Left lung (tissue), 4 donors: ENCODE measurements at regions not wholly inside any gene's neighbourhood (a gene's known extent, or its start where the extent isn't known, plus 50 kb on each side); places are given as distances from the start of the nearest gene placed in this dataset.

ENCODE experiments used
- ATAC-seq: fragments of 200-7000 bp; cut with Tn5 transposase; one replicate; pipeline ENCODE4 v1.9.1; 2020; ENCODE audit warnings: moderate library complexity
- DNase-seq, 4 donors: peaks; one replicate each; pipeline ENCODE4 v3.0.0-alpha.2; 2013 to 2020
- H3K27ac ChIP-seq, 2 donors: fragments of 200-600 bp; sonication (generic) in 1 of 2; one replicate each; pipeline versions ENCODE4 v1.5.0 to v1.8.0; 2020 to 2021
- H3K27me3 ChIP-seq, 2 donors: fragments of 200-600 bp; sonication (generic) in 1 of 2; one replicate each; pipeline versions ENCODE4 v1.5.0 to v1.8.0; 2020 to 2021
- H3K36me3 ChIP-seq, 2 donors: fragments of 200-600 bp; sonication (generic) in 1 of 2; one replicate each; pipeline versions ENCODE4 v1.5.0 to v1.8.0; 2020 to 2021
- H3K4me1 ChIP-seq, 2 donors: fragments of 200-600 bp; one replicate each; pipeline ENCODE4 v1.8.0; 2021
- H3K4me3 ChIP-seq, 2 donors: fragments of 200-600 bp; sonication (generic) in 1 of 2; one replicate each; pipeline versions ENCODE4 v1.5.0 to v1.8.0; 2020 to 2021; ENCODE audit warnings: mild to moderate bottlenecking in 1 of 2
- H3K9me3 ChIP-seq, 2 donors: fragments of 200-600 bp; sonication (generic) in 1 of 2; one replicate each; pipeline versions ENCODE4 v1.5.0 to v1.8.0; 2020 to 2021
- intact Hi-C, 2 donors: fragments of 100-400 bp; cut with DNase I; formaldehyde crosslinking; loops; one replicate each; pipeline versions ENCODE4 v1.11.2 to v1.14.2; 2022
- TF ChIP-seq, protein P1 (sequence below), 2 donors: fragments of 200-600 bp; sonication (generic) in 1 of 2; IDR thresholded peaks; one replicate each; pipeline versions ENCODE4 v1.5.0 to v1.8.0; 2021; ENCODE audit warnings: antibody characterized with exemption in 2 of 2
- donor health status: DM: no; HTN: yes; CAD: no.
- donor health status: DM: no; HTN: no; CAD: no.

DNA sequence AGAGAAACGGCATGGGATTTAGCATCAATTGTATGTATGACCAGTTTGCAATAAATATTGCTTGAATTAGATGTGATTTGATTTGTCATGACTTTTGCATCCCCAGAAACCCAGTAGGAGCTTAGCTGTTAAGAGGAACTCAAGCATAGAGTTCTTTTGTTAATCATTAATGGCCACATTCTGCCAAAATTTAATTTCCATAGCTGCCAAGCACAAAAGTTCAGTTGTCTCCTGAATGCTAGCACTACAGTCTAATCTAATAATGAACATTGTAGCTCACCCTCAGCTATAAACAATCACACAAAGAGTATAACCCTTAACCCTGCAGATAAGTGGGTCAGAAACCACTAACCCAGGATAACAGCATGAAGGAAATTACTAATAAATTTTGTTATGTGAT is 169.8 kb upstream of the GRAMD2B start:
- TF ChIP-seq, protein P1, sequence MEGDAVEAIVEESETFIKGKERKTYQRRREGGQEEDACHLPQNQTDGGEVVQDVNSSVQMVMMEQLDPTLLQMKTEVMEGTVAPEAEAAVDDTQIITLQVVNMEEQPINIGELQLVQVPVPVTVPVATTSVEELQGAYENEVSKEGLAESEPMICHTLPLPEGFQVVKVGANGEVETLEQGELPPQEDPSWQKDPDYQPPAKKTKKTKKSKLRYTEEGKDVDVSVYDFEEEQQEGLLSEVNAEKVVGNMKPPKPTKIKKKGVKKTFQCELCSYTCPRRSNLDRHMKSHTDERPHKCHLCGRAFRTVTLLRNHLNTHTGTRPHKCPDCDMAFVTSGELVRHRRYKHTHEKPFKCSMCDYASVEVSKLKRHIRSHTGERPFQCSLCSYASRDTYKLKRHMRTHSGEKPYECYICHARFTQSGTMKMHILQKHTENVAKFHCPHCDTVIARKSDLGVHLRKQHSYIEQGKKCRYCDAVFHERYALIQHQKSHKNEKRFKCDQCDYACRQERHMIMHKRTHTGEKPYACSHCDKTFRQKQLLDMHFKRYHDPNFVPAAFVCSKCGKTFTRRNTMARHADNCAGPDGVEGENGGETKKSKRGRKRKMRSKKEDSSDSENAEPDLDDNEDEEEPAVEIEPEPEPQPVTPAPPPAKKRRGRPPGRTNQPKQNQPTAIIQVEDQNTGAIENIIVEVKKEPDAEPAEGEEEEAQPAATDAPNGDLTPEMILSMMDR (IDR thresholded peaks at IDR 0.05): no peak
- Histone ChIP-seq H3K4me3 (no peak overlapping the region), H3K4me1 (no peaks in the 10 kb centered on the region), H3K27ac (no peak overlapping the region), H3K36me3 (no peaks in the 10 kb centered on the region), H3K27me3 (no peaks in the 10 kb centered on the region), H3K9me3 (peaks cover 0 to 15% of the 10 kb centered on the region in 2 donors)
- no peak for ATAC-seq
- DNase-seq: no peak
- intact Hi-C loops: no loop called here

DNA sequence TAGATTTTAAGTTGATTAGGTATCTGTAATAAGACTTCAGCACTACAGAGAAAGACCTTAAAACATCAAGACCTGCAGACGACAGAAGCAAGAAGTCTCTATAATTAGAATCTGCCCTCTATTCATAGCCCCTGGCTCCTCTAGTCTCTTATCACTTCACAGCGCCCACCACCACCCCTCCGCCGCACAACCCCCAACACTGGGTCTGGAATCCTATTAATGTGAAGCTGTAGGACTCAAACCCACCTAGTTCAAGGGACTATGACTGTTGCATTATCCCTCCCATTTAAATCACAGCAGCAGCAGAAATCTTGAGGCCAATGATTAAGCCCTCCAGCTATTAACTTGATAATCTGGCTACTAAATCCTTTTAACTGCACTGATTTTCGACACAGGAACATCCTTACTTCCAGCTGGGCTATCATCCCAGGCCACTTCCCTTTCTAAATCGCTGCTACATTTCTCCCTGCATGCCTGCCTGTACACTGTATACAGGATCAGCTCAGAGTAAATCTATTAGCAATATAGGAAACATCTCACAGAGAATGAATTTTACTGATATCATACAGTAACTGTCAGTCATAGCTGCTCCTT is 159.5 kb upstream of the GRAMD2B start:
- peak in 1 of 4 donors; percentile 30 for DNase-seq
- H3K9me3 ChIP-seq: peaks cover 0 to 32% of the 10 kb centered on the region in 2 donors

DNA sequence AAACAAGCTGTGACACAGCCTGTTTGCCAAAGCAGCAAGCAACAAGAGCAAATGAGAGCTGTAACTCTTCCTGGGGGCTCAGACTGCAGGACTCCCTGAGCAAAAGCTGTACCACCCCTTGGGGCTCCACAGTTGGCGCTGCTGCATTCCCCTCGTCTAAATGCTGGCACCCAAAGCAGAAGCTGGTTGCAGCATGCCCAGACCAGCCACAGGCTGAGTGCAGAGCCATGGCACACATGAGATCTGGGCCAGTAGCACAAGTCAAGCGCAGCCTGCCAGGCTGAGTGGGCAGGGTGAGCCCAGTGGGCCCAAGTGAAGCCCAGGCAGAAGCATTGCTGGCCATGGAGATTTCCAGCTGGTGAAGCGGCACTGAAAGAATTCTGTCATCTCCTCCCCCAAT is 157.3 kb upstream of the GRAMD2B start:
- TF ChIP-seq, protein P1 (IDR thresholded peaks at IDR 0.05): no peak
- Histone ChIP-seq H3K4me3 (no peak overlapping the region), H3K27ac (no peak overlapping the region), H3K4me1 (no peaks in the 10 kb centered on the region), H3K27me3 (no peaks in the 10 kb centered on the region), H3K36me3 (no peaks in the 10 kb centered on the region), H3K9me3 (peaks cover 0 to 17% of the 10 kb centered on the region in 2 donors)
- intact Hi-C loops: no loop called here
- DNase-seq: peak in 1 of 4 donors; percentile 14
- no peak for ATAC-seq

More for the DNA sequence above, 159.5 kb upstream of the GRAMD2B start:
- H3K36me3 ChIP-seq: no peaks in the 10 kb centered on the region
- no peaks in the 10 kb centered on the region for H3K27me3 ChIP-seq
- TF ChIP-seq, protein P1 (IDR thresholded peaks at IDR 0.05): no peak
- H3K4me3 ChIP-seq: no peak overlapping the region
- no peak overlapping the region for H3K27ac ChIP-seq
- ATAC-seq: no peak
- intact Hi-C loops: no loop called here
- H3K4me1 ChIP-seq: no peaks in the 10 kb centered on the region

DNA sequence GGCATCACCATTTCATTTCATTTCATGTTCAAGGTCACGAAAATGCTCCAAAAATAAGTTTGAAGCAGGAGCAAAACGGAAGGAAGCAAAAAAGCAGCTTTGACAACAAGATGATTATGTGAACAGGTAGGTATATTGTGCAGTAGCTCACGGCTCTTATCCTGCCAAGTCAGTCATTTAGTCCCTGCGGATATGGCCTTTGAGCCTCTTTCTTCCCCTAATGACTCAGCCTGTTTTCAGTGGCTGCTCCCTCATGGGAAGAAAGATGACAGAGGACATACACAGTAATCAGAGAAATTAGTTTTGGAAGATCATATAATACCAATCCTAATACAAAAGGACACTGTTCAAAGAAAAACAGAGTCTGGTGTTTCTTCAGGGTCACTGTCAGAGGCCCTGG is 155.8 kb upstream of the GRAMD2B start:
- TF ChIP-seq, protein P1 (IDR thresholded peaks at IDR 0.05): no peak
- intact Hi-C loops: no loop called here
- Histone ChIP-seq H3K27me3 (no peaks in the 10 kb centered on the region), H3K27ac (no peak overlapping the region), H3K9me3 (peaks cover 0 to 9% of the 10 kb centered on the region in 2 donors), H3K4me3 (no peak overlapping the region), H3K36me3 (no peaks in the 10 kb centered on the region), H3K4me1 (no peaks in the 10 kb centered on the region)
- no peak for ATAC-seq
- DNase-seq: no peak

GRCh38 chr5:126268697-126269315 is 154.4 kb upstream of the GRAMD2B start:
- intact Hi-C loops: no loop called here

More at GRCh38 chr5:126268697-126269315, 154.4 kb upstream of the GRAMD2B start:
- Histone ChIP-seq H3K27ac (no peak overlapping the region), H3K9me3 (peaks cover 0 to 6% of the 10 kb centered on the region in 2 donors), H3K4me3 (no peak overlapping the region), H3K36me3 (no peaks in the 10 kb centered on the region), H3K4me1 (no peaks in the 10 kb centered on the region), H3K27me3 (no peaks in the 10 kb centered on the region)
- DNase-seq: no peak
- TF ChIP-seq, protein P1 (IDR thresholded peaks at IDR 0.05): no peak
- ATAC-seq: no peak
